ENCODE measurements at regions not wholly inside any gene's neighbourhood (a gene's known extent, or its start where the extent isn't known, plus 50 kb on each side); places are given as distances from the start of the nearest gene placed in this dataset.
A peak's percentile ranks its signal among the peaks of the same experiment; 100 is the strongest.
"Not testable (repeated sequence)": the region's sequence is repeated elsewhere in the genome, so short reads cannot be mapped to it uniquely, and the experiment has no call there.

GRCh38 chr21:23664193-23664694 is 1943.0 kb downstream of the MRPL39 start:
- no peak for DNase-seq

GRCh38 chr21:23660560-23660959 is 1946.7 kb downstream of the MRPL39 start:
- DNase-seq = no peak

GRCh38 chr21:23644768-23645167 is 1962.5 kb downstream of the MRPL39 start:
- DNase-seq = no peak

- DNase-seq = no peak
Observed at GRCh38 chr21:23639721-23640120, 1967.6 kb downstream of the MRPL39 start.

- DNase-seq = no peak
Observed at GRCh38 chr21:23638131-23638695, 1969.1 kb downstream of the MRPL39 start.

- DNase-seq = no peak
Observed at GRCh38 chr21:23633447-23633940, 1973.8 kb downstream of the MRPL39 start.

- no peak for DNase-seq
Observed at GRCh38 chr21:23624281-23624680, 1983.0 kb downstream of the MRPL39 start.

GRCh38 chr21:23613014-23613413 is 1994.3 kb downstream of the MRPL39 start:
- no peak for DNase-seq

- DNase-seq = no peak
Observed at GRCh38 chr21:23612210-23612609, 1995.1 kb downstream of the MRPL39 start.

GRCh38 chr21:23607782-23608431 is 1999.4 kb downstream of the MRPL39 start:
- DNase-seq = no peak

GRCh38 chr21:23601549-23601948 is 2005.7 kb downstream of the MRPL39 start:
- no peak for DNase-seq

GRCh38 chr21:23593582-23593981 is 2013.7 kb downstream of the MRPL39 start:
- no peak for DNase-seq

- DNase-seq = no peak
Observed at GRCh38 chr21:23585419-23585818, 2021.9 kb downstream of the MRPL39 start.

- DNase-seq = no peak
Observed at GRCh38 chr21:23579573-23579972, 2027.7 kb downstream of the MRPL39 start.

GRCh38 chr21:23578027-23578426 is 2029.3 kb downstream of the MRPL39 start:
- no peak for DNase-seq

GRCh38 chr21:23574932-23575331 is 2032.3 kb downstream of the MRPL39 start:
- DNase-seq = no peak

- not testable (repeated sequence) for DNase-seq
Observed at GRCh38 chr21:23548924-23549323, 2058.4 kb downstream of the MRPL39 start.

GRCh38 chr21:23543333-23543732 is 2063.9 kb downstream of the MRPL39 start:
- no peak for DNase-seq

GRCh38 chr21:23542097-23542496 is 2065.2 kb downstream of the MRPL39 start:
- DNase-seq = no peak

GRCh38 chr21:23541571-23541970 is 2065.7 kb downstream of the MRPL39 start:
- DNase-seq = no peak

GRCh38 chr21:23534850-23535249 is 2072.4 kb downstream of the MRPL39 start:
- DNase-seq = no peak

GRCh38 chr21:23531444-23531843 is 2075.8 kb downstream of the MRPL39 start:
- no peak for DNase-seq

GRCh38 chr21:23524685-23525084 is 2082.6 kb downstream of the MRPL39 start:
- DNase-seq = peak; percentile 98

GRCh38 chr21:23522751-23523150 is 2084.5 kb downstream of the MRPL39 start:
- DNase-seq = no peak

GRCh38 chr21:23507501-23507900 is 2099.8 kb downstream of the MRPL39 start:
- DNase-seq = no peak

Measured in GF-D8 (cell line).